ENCODE measurements at regions not wholly inside any gene's neighbourhood (a gene's known extent, or its start where the extent isn't known, plus 50 kb on each side); places are given as distances from the start of the nearest gene placed in this dataset.

- TF ChIP-seq TCF12 (IDR thresholded peaks at IDR 0.05) (no peak), TCF12 (CRISPR knock-in tag; IDR thresholded peaks at IDR 0.05) (no peak), MYNN (CRISPR knock-in tag; IDR thresholded peaks at IDR 0.05; ENCODE audit: low read depth) (no peak), ZNF136 (CRISPR knock-in tag; IDR thresholded peaks at IDR 0.05; ENCODE audit: low read depth) (no peak)
Observed at GRCh38 chr18:47721876-47722275, 208.6 kb downstream of the SMAD2 start.
